Stimulated activated CD8-positive, alpha-beta memory T cell treated with anti-CD3 and anti-CD28 coated beads, Interleukin-12 subunit alpha, Interleukin-12 subunit beta, amount 100 ng/mL, for 1 hour (primary cell): ENCODE measurements at regions not wholly inside any gene's neighbourhood (a gene's known extent, or its start where the extent isn't known, plus 50 kb on each side); places are given as distances from the start of the nearest gene placed in this dataset.

Source experiments
- DNase-seq: peaks from one replicate; pipeline ENCODE4 v3.0.0-alpha.2; 2020; ENCODE audit warnings: low read depth

GRCh38 chr4:11593576-11594116 lies 165.0 kb upstream of the HS3ST1 start:
- DNase-seq: no peak

- no peak for DNase-seq
Observed at GRCh38 chr4:11592276-11592675, 163.6 kb upstream of the HS3ST1 start.

GRCh38 chr4:11590132-11590531 lies 161.4 kb upstream of the HS3ST1 start:
- no peak for DNase-seq

DNA sequence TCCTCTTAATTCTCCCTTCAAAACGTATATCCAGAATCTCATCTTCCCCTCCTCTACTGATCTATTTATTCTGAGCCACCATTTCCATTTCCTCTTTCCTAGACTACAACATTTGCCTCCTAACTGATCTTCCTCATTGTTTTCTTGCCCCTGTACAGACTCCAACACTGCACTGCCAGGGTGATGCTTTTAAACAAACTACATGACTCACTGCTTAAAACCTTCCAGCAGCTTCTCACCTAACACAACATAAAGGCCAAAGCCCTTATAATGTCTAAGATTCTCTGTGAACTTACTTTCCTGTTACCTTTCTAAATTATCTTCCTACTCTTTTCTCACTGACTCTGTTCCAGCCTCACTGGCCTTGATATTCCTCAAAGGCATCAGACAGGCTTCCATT lies 161.0 kb upstream of the HS3ST1 start:
- DNase-seq: no peak

DNA sequence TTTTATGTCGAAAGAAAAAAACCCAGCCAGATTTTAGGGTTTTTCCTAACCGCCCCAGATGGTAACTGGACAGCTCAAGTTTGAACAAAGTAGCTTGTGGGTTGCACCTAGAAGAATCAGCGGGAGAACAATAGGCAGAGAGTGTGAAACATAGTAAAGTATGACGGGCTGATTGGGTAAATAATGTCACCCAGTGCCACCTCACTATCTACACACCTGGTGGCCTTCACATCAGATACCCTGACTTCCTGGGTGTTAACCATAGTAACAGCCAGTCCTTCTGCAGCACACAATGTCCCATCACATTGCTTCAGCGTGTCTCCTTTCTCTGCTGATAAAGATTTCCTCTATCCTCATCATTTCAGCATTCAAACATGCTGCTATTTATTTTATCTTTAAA lies 159.1 kb upstream of the HS3ST1 start:
- DNase-seq: no peak

- DNase-seq: no peak
Observed at GRCh38 chr4:11585506-11585905, 156.8 kb upstream of the HS3ST1 start.

- no peak for DNase-seq
Observed at GRCh38 chr4:11568511-11568910, 139.8 kb upstream of the HS3ST1 start.

- no peak for DNase-seq
Observed at GRCh38 chr4:11566444-11567022, 137.8 kb upstream of the HS3ST1 start.

GRCh38 chr4:11565899-11566298 lies 137.2 kb upstream of the HS3ST1 start:
- no peak for DNase-seq

GRCh38 chr4:11565213-11565612 lies 136.5 kb upstream of the HS3ST1 start:
- no peak for DNase-seq

GRCh38 chr4:11564021-11564420 lies 135.3 kb upstream of the HS3ST1 start:
- DNase-seq: no peak

GRCh38 chr4:11549525-11549924 lies 120.8 kb upstream of the HS3ST1 start:
- no peak for DNase-seq

DNA sequence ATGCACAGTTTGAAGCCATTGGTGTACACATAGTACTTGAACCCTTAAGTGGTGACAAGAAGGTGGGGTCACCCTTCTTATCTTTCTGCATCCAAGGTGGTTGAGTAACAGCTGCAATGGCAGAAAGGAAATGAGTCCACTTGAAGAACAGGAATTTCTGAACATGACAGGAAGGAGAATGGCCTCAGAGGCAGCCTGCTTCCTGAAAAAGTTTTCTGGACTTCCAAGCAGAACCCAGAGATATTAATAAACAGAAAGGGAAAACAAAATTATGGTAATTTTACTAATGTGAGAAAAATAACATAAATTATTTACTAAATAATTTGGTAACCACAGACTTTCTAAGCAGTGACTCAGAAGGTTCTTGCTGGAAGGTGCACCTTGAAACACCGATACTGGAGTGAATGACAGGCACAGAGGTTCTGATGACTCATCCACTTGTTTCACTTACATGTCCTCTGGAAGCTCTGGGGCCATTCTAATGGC lies 119.9 kb upstream of the HS3ST1 start:
- DNase-seq: no peak

DNA sequence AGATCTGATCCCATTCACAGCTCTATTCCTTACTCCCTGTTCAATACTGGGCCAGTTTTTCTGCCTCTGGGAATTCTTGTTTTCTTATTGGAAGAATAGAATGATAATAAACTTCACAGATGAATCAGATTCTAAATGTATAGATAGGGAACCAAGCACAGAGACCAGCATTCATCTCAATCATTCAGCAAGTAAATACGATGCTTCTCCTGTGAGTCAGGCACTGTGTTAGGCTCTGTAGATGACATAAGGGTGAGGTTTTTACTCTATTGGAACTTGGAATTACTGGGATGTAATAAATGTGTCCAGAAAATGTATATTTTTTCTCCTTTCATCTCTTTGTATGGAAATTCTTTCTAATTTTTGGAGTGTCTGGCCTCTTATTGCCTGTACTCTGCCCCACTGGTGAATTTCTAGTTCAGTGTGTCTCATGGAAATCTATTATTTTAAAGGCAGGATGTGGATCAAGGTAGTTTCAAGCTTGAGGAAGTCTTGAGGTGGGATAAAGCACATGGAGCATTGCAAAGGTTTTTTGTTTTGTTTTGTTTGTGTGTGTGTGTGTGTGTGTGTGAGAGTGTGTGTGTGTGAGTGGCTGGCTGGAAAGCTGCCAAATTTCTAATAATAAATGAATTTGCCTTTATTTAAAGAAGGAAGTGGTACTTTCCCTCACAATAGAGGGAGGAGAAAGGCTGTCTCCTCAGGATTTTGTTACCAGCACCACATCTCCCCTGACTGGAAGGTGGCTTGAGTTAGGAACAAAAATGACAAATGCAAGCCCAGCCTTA lies 117.9 kb upstream of the HS3ST1 start:
- no peak for DNase-seq

- DNase-seq: no peak
Observed at GRCh38 chr4:11545651-11546050, 117.0 kb upstream of the HS3ST1 start.

GRCh38 chr4:11544211-11544610 lies 115.5 kb upstream of the HS3ST1 start:
- no peak for DNase-seq

- no peak for DNase-seq
Observed at GRCh38 chr4:11543706-11544105, 115.0 kb upstream of the HS3ST1 start.

DNA sequence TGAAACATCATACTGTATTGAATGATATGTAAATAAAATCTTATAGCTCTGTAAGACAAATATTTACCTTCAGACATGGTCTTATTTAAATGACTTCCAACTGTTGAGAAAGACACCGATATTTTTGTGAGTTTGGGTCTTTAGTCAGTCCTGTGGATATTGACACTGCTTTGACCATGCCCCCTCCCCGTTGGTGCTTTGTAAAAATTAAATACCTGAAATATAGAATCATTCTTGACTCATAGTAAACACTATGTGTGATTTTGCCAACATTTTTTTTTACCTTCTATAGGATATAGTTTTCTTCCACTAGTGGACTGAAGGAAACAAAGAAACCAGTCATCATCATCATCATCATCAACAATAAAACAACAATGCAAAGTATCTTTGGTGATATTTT lies 114.3 kb upstream of the HS3ST1 start:
- DNase-seq: no peak

DNA sequence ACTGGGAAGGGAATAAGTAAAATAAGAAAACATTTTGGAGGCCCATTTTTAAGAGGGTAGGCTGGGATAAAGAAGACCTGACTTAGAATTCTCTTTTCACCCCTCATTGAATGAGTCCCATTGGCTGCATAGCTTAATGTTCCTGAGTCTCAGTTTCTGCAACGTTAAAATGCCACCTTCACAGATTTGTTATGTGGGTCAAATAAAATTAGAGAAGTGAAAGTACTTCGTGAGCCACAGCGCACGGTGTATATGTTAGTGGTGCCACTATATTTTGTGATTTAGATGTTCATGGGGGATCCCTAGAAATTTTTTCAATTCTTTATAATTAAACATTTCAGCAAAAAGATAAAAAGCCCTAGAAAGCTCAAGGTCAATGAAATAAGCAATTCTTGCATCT lies 109.2 kb upstream of the HS3ST1 start:
- no peak for DNase-seq

DNA sequence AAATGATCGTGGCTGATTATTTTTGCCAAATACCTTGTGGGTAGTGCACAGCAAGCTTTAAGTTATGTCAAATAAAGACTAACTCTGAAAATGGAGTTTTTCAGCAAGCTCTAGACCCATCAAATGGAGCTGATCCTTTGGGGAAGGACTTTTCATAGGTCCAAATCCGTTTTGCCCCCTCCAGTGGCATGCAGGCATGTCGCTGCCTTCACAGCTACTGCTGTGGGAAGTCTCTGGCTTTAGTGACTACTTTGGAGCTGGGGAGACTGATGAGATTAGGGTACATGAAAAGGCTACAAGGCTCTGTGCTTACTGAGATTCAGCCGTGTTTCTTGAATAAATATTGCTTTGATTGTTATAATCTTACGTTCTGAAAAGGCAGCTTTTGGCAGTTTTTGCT lies 106.6 kb upstream of the HS3ST1 start:
- DNase-seq: no peak

GRCh38 chr4:11534623-11535302 lies 106.1 kb upstream of the HS3ST1 start:
- DNase-seq: no peak

DNA sequence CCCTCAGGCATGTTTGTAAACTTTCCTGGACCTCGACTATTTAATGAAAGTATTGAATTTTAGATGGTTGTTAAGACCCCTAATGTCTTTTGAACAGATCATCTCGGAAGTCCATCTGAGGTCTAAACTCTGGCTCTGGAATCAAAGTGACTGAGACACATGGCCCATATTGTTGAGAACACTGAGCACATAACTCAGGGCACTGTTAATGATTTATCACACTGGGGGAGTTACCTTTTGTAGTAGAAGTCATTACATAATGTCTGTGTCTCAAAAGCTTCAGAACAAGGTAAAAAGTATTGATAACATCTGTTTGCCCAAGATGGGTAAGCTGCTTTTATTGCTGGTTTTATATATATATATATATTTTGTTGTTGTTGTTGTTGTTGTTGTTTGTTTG lies 103.4 kb upstream of the HS3ST1 start:
- DNase-seq: no peak

GRCh38 chr4:11529625-11530201 lies 101.0 kb upstream of the HS3ST1 start:
- no peak for DNase-seq
